GM10266 (cell line): ENCODE measurements at regions not wholly inside any gene's neighbourhood (a gene's known extent, or its start where the extent isn't known, plus 50 kb on each side); places are given as distances from the start of the nearest gene placed in this dataset.
"Not testable (repeated sequence)": the region's sequence is repeated elsewhere in the genome, so short reads cannot be mapped to it uniquely, and the experiment has no call there.

Experiments
- DNase-seq: peaks from one replicate; pipeline ENCODE4 v3.0.0; 2012; ENCODE audit errors: extremely low spot score
- CTCF ChIP-seq: IDR thresholded peaks from 2 replicates; pipeline ENCODE4 v1.5.1; 2012; ENCODE audit warnings: mild to moderate bottlenecking, low read depth; ENCODE audit not compliant: control insufficient read depth, insufficient read depth; ENCODE audit errors: missing control alignments

- no peak for DNase-seq
Measured at GRCh38 chr1:220453371-220453770, 74.6 kb upstream of the MARK1 start.

GRCh38 chr1:220451532-220451931 is 76.4 kb upstream of the MARK1 start:
- DNase-seq, result no peak
- TF ChIP-seq CTCF, result no peak

More at GRCh38 chr1:220453371-220453770, 74.6 kb upstream of the MARK1 start:
- no peak for TF ChIP-seq CTCF

- no peak for TF ChIP-seq CTCF
- DNase-seq, result no peak
Measured at GRCh38 chr1:220450927-220451326, 77.0 kb upstream of the MARK1 start.

GRCh38 chr1:220448217-220448616 is 79.7 kb upstream of the MARK1 start:
- TF ChIP-seq CTCF, result no peak
- no peak for DNase-seq

DNA sequence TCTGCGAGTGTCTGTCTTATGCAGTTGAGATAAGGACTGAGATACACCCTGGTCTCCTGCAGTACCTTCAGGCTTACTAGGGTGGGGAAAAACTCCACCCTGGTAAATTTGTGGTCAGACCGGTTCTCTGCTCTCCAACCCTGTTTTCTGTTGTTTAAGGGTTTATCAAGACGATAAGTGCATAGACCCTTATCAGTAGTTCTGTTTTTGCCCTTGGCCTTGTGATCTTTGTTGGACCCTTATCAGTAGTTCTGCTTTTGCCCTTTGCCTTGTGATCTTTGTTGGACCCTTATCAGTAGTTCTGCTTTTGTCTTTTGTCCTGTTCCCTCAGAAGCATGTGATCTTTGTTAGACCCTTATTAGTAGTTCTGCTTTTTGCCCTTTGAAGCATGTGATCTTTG is 83.3 kb upstream of the MARK1 start:
- not testable (repeated sequence) for DNase-seq

DNA sequence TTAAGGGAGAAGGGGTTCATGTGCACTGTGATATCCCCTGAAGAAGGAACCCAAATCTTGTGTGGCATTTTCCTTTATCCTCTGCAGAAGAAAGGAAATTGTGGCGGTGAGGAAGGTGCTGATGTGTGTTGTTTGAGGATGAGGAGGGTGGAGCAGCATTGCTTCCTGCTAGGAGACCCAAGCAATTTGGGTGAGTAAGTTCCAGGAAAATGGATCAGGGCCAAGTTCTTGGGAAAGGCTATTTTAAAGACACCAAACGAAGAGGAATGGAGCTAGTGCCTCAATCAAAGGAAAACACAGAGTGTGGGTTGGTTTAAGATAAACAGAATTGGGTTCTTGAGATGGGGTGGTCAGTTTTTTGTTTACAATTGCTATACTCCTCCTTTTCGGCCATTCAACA is 86.7 kb upstream of the MARK1 start:
- DNase-seq, result no peak
- no peak for TF ChIP-seq CTCF

DNA sequence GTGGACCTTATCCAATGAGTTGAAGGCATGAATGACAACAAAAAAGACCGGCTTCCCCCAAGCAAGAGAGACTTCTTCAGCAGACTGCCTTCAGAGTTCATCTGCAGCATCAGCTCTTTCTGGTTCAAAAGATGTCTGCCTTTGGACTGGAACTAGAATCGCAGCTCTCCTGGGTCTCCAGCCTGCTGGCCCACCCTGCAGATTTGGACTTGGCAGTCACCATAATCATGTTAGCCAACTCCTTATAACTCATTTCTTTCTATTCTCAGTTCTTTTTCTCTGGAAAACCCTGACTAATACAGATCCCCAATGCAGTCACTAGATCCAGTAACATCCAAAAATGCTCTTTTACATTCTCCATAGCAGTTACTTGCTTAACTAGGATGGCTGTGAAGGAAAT is 89.2 kb upstream of the MARK1 start:
- DNase-seq, result no peak
- no peak for TF ChIP-seq CTCF

DNA sequence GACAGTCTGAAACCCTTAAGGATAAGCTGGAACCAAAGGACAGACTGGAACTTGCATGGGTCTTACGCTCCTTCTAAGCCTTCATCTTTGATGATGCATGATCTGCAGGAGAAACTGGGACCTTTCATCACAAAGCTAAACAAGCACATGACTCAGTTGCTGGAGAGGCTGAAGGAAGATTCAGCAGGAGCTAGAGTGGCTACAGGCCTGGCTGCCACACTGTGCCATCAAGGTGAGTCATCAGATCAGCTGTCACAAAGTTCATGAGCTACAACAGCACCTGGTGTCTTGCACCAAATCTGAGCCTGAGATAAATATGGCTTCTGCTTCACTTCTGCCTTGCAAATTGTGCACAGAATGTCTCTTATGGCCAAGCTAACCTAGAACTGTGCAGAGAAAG is 95.5 kb upstream of the MARK1 start:
- TF ChIP-seq CTCF, result no peak
- no peak for DNase-seq
